Tibial nerve (tissue), 4 donors: ENCODE measurements at regions not wholly inside any gene's neighbourhood (a gene's known extent, or its start where the extent isn't known, plus 50 kb on each side); places are given as distances from the start of the nearest gene placed in this dataset.

Experiments
- EP300 ChIP-seq, 2 donors: sonication (generic); formaldehyde crosslinking; IDR thresholded peaks; one replicate each; pipeline ENCODE4 v1.6.1; 2017; ENCODE audit warnings: antibody characterized with exemption in 2 of 2, mild to moderate bottlenecking in 1 of 2
- POLR2A ChIP-seq, 2 donors: fragments of 450-650 bp; IDR thresholded peaks; one replicate each; pipeline ENCODE4 v1.6.1; 2017; ENCODE audit warnings: antibody characterized with exemption in 2 of 2, mild to moderate bottlenecking in 2 of 2, moderate library complexity in 2 of 2
- TF ChIP-seq, protein P1 (sequence below), 5 experiments: fragments of 200-600 bp in 3 of 5; fragments of 450-650 bp in 2 of 5; sonication (generic) in 3 of 5; IDR thresholded peaks; one replicate each; pipeline ENCODE4 v1.5.1; 2016 to 2019; ENCODE audit warnings: antibody characterized with exemption in 5 of 5, mild to moderate bottlenecking in 3 of 5, moderate library complexity in 2 of 5

DNA sequence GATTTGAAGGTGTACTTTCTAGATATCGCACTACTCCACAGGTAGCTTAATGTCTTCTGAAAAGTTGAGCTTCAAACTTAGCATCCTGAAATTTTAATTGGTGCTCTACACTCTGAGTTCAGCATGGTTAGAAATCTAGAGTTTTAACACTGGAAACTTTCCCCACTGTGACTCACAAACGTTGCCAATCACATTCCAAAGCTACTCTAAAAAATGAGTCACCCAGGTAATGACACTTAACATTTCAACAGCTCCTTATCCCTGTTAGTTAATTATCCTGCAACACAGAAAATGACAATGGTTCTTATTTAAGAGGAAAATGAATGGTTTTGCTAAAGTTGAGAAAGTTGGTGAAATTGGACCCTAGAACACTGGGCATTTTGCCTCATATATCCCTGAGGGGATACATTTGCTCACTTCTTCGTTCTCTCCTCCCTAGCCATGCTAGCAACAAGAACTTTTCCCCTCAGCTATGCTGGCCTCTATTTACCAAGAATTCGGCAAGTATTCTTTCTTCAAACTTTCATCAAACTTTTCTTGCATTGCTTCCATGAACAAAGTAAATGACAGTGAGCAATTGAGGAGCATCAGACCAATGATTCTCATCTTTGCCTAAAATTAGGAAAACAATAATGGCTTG is 1024.1 kb upstream of the KLHL29 start:
- TF ChIP-seq, protein P1, sequence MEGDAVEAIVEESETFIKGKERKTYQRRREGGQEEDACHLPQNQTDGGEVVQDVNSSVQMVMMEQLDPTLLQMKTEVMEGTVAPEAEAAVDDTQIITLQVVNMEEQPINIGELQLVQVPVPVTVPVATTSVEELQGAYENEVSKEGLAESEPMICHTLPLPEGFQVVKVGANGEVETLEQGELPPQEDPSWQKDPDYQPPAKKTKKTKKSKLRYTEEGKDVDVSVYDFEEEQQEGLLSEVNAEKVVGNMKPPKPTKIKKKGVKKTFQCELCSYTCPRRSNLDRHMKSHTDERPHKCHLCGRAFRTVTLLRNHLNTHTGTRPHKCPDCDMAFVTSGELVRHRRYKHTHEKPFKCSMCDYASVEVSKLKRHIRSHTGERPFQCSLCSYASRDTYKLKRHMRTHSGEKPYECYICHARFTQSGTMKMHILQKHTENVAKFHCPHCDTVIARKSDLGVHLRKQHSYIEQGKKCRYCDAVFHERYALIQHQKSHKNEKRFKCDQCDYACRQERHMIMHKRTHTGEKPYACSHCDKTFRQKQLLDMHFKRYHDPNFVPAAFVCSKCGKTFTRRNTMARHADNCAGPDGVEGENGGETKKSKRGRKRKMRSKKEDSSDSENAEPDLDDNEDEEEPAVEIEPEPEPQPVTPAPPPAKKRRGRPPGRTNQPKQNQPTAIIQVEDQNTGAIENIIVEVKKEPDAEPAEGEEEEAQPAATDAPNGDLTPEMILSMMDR (IDR thresholded peaks at IDR 0.05), result no peak
- TF ChIP-seq POLR2A (IDR thresholded peaks at IDR 0.05) (no peak), EP300 (IDR thresholded peaks at IDR 0.05) (no peak)
